ENCODE measurements at regions not wholly inside any gene's neighbourhood (a gene's known extent, or its start where the extent isn't known, plus 50 kb on each side); places are given as distances from the start of the nearest gene placed in this dataset.
A peak's percentile ranks its signal among the peaks of the same experiment; 100 is the strongest.

GRCh38 chr17:12222392-12222791, 201.7 kb downstream of the MAP2K4 start:
- H3K18ac ChIP-seq (ENCODE audit: low read length), result no peak overlapping the region
- WGBS (ENCODE audit: extremely low coverage, insufficient coverage, insufficient read length), result no CpG with 5 or more reads among the region's 4 CpGs

GRCh38 chr17:12227547-12227946, 206.9 kb downstream of the MAP2K4 start:
- Histone ChIP-seq H3K4me3 (ENCODE audit: low read depth, low read length) (no peak overlapping the region), H2BK5ac (ENCODE audit: low read depth, low read length, poor library complexity) (no peak overlapping the region), H3K27me3 (ENCODE audit: insufficient read depth, low read length) (no peaks in the 10 kb centered on the region), H2BK120ac (ENCODE audit: insufficient read depth, low read length, poor library complexity) (no peak overlapping the region), H4K8ac (ENCODE audit: low read depth, low read length) (no peak overlapping the region), H3K14ac (ENCODE audit: low read length) (no peak overlapping the region), H4K91ac (ENCODE audit: low read depth, low read length) (no peak overlapping the region), H2BK12ac (ENCODE audit: low read length) (no peak overlapping the region), H3K9ac (ENCODE audit: low read length) (no peak overlapping the region), H3K9me3 (ENCODE audit: insufficient read depth, low read depth, low read length) (no peaks in the 10 kb centered on the region), H2AK5ac (ENCODE audit: low read length) (no peak overlapping the region), H3K4me1 (ENCODE audit: control insufficient read depth in 1 of 2, insufficient read depth in 2 of 2, low read length in 2 of 2) (peaks cover 2 to 4% of the 10 kb centered on the region in 2 experiments), H3K27ac (ENCODE audit: low read depth, low read length) (no peak overlapping the region), H3K79me1 (ENCODE audit: low read length) (no peaks in the 10 kb centered on the region), H3K4ac (ENCODE audit: low read depth, low read length) (no peak overlapping the region), H3K23ac (ENCODE audit: low read length) (no peak overlapping the region), H3K36me3 (ENCODE audit: control insufficient read depth in 1 of 2, insufficient read depth in 2 of 2, low read length in 2 of 2) (no peaks in the 10 kb centered on the region), H3K79me2 (ENCODE audit: control insufficient read depth, insufficient read depth, low read length, poor library complexity) (no peaks in the 10 kb centered on the region), H3K18ac (ENCODE audit: low read length) (no peak overlapping the region), H4K12ac (ENCODE audit: low read depth, low read length) (no peak overlapping the region), H3K4me2 (ENCODE audit: low read length) (no peak overlapping the region), H2AFZ (ENCODE audit: insufficient read depth, low read length, poor library complexity) (no peak overlapping the region)
- no peak for DNase-seq
- no CpG with 5 or more reads among the region's 7 CpGs for WGBS (ENCODE audit: extremely low coverage, insufficient coverage, insufficient read length)

More at GRCh38 chr17:12222392-12222791, 201.7 kb downstream of the MAP2K4 start:
- Histone ChIP-seq H3K27me3 (ENCODE audit: insufficient read depth, low read length) (no peaks in the 10 kb centered on the region), H2BK12ac (ENCODE audit: low read length) (no peak overlapping the region), H4K91ac (ENCODE audit: low read depth, low read length) (no peak overlapping the region), H2AK5ac (ENCODE audit: low read length) (no peak overlapping the region), H3K4me3 (ENCODE audit: low read depth, low read length) (no peak overlapping the region), H3K27ac (ENCODE audit: low read depth, low read length) (no peak overlapping the region), H4K8ac (ENCODE audit: low read depth, low read length) (no peak overlapping the region), H2BK5ac (ENCODE audit: low read depth, low read length, poor library complexity) (no peak overlapping the region), H3K79me2 (ENCODE audit: control insufficient read depth, insufficient read depth, low read length, poor library complexity) (no peaks in the 10 kb centered on the region), H3K36me3 (ENCODE audit: control insufficient read depth in 1 of 2, insufficient read depth in 2 of 2, low read length in 2 of 2) (no peaks in the 10 kb centered on the region), H3K4me2 (ENCODE audit: low read length) (no peak overlapping the region), H3K4me1 (ENCODE audit: control insufficient read depth in 1 of 2, insufficient read depth in 2 of 2, low read length in 2 of 2) (no peaks in the 10 kb centered on the region), H3K4ac (ENCODE audit: low read depth, low read length) (no peak overlapping the region), H3K14ac (ENCODE audit: low read length) (no peak overlapping the region), H4K12ac (ENCODE audit: low read depth, low read length) (no peak overlapping the region), H2BK120ac (ENCODE audit: insufficient read depth, low read length, poor library complexity) (no peak overlapping the region), H3K79me1 (ENCODE audit: low read length) (no peaks in the 10 kb centered on the region), H3K9ac (ENCODE audit: low read length) (no peak overlapping the region), H2AFZ (ENCODE audit: insufficient read depth, low read length, poor library complexity) (no peak overlapping the region), H3K9me3 (ENCODE audit: insufficient read depth, low read depth, low read length) (peaks cover 4% of the 10 kb centered on the region), H3K23ac (ENCODE audit: low read length) (no peak overlapping the region)
- no peak for DNase-seq

GRCh38 chr17:12229335-12229734, 208.7 kb downstream of the MAP2K4 start:
- no peak overlapping the region for H2AK5ac ChIP-seq (ENCODE audit: low read length)
- H3K4me1 ChIP-seq (ENCODE audit: control insufficient read depth in 1 of 2, insufficient read depth in 2 of 2, low read length in 2 of 2), result peaks cover 2 to 4% of the 10 kb centered on the region in 2 experiments
- no peak overlapping the region for H3K4me3 ChIP-seq (ENCODE audit: low read depth, low read length)
- H2BK120ac ChIP-seq (ENCODE audit: insufficient read depth, low read length, poor library complexity), result no peak overlapping the region
- no peaks in the 10 kb centered on the region for H3K9me3 ChIP-seq (ENCODE audit: insufficient read depth, low read depth, low read length)
- H3K79me2 ChIP-seq (ENCODE audit: control insufficient read depth, insufficient read depth, low read length, poor library complexity), result no peaks in the 10 kb centered on the region
- no peak overlapping the region for H4K8ac ChIP-seq (ENCODE audit: low read depth, low read length)
- no peak overlapping the region for H4K12ac ChIP-seq (ENCODE audit: low read depth, low read length)
- no peak for DNase-seq
- peak overlapping the region; percentile 19 for H2BK12ac ChIP-seq (ENCODE audit: low read length)
- no peak overlapping the region for H4K91ac ChIP-seq (ENCODE audit: low read depth, low read length)
- H3K27ac ChIP-seq (ENCODE audit: low read depth, low read length), result no peak overlapping the region
- no peaks in the 10 kb centered on the region for H3K79me1 ChIP-seq (ENCODE audit: low read length)
- H3K14ac ChIP-seq (ENCODE audit: low read length), result no peak overlapping the region
- no peak overlapping the region for H3K23ac ChIP-seq (ENCODE audit: low read length)
- no peak overlapping the region for H3K9ac ChIP-seq (ENCODE audit: low read length)
- no peaks in the 10 kb centered on the region for H3K27me3 ChIP-seq (ENCODE audit: insufficient read depth, low read length)
- WGBS (ENCODE audit: extremely low coverage, insufficient coverage, insufficient read length), result no CpG with 5 or more reads among the region's 5 CpGs
- H3K18ac ChIP-seq (ENCODE audit: low read length), result no peak overlapping the region
- no peak overlapping the region for H2AFZ ChIP-seq (ENCODE audit: insufficient read depth, low read length, poor library complexity)
- no peak overlapping the region for H2BK5ac ChIP-seq (ENCODE audit: low read depth, low read length, poor library complexity)
- H3K4ac ChIP-seq (ENCODE audit: low read depth, low read length), result no peak overlapping the region
- no peaks in the 10 kb centered on the region for H3K36me3 ChIP-seq (ENCODE audit: control insufficient read depth in 1 of 2, insufficient read depth in 2 of 2, low read length in 2 of 2)
- no peak overlapping the region for H3K4me2 ChIP-seq (ENCODE audit: low read length)

- no peaks in the 10 kb centered on the region for H3K27me3 ChIP-seq (ENCODE audit: insufficient read depth, low read length)
- H3K14ac ChIP-seq (ENCODE audit: low read length), result no peak overlapping the region
- no peak overlapping the region for H4K8ac ChIP-seq (ENCODE audit: low read depth, low read length)
- no peak overlapping the region for H3K4me3 ChIP-seq (ENCODE audit: low read depth, low read length)
- H2AK5ac ChIP-seq (ENCODE audit: low read length), result no peak overlapping the region
- H2BK12ac ChIP-seq (ENCODE audit: low read length), result no peak overlapping the region
- no peaks in the 10 kb centered on the region for H3K9me3 ChIP-seq (ENCODE audit: insufficient read depth, low read depth, low read length)
- H2BK120ac ChIP-seq (ENCODE audit: insufficient read depth, low read length, poor library complexity), result no peak overlapping the region
- WGBS (ENCODE audit: extremely low coverage, insufficient coverage, insufficient read length), result no CpG with 5 or more reads among the region's 4 CpGs
- DNase-seq, result peak; percentile 40 to 65
- H3K23ac ChIP-seq (ENCODE audit: low read length), result no peak overlapping the region
- no peak overlapping the region for H2BK5ac ChIP-seq (ENCODE audit: low read depth, low read length, poor library complexity)
- peak overlapping the region; percentile 27 for H3K27ac ChIP-seq (ENCODE audit: low read depth, low read length)
- no peak overlapping the region for H3K18ac ChIP-seq (ENCODE audit: low read length)
- no peak overlapping the region for H2AFZ ChIP-seq (ENCODE audit: insufficient read depth, low read length, poor library complexity)
- H3K4me1 ChIP-seq (ENCODE audit: control insufficient read depth in 1 of 2, insufficient read depth in 2 of 2, low read length in 2 of 2), result peaks cover 2 to 4% of the 10 kb centered on the region in 2 experiments
- no peaks in the 10 kb centered on the region for H3K79me2 ChIP-seq (ENCODE audit: control insufficient read depth, insufficient read depth, low read length, poor library complexity)
- no peak overlapping the region for H4K91ac ChIP-seq (ENCODE audit: low read depth, low read length)
- no peak overlapping the region for H4K12ac ChIP-seq (ENCODE audit: low read depth, low read length)
- no peak overlapping the region for H3K9ac ChIP-seq (ENCODE audit: low read length)
- H3K4me2 ChIP-seq (ENCODE audit: low read length), result no peak overlapping the region
- no peaks in the 10 kb centered on the region for H3K36me3 ChIP-seq (ENCODE audit: control insufficient read depth in 1 of 2, insufficient read depth in 2 of 2, low read length in 2 of 2)
- H3K4ac ChIP-seq (ENCODE audit: low read depth, low read length), result no peak overlapping the region
- no peaks in the 10 kb centered on the region for H3K79me1 ChIP-seq (ENCODE audit: low read length)
Observed at GRCh38 chr17:12230481-12231354, 210.0 kb downstream of the MAP2K4 start.
